HL-60 (cell line): ENCODE measurements at regions not wholly inside any gene's neighbourhood (a gene's known extent, or its start where the extent isn't known, plus 50 kb on each side); places are given as distances from the start of the nearest gene placed in this dataset.

Experiments used
- DNase-seq, 2 experiments: peaks; one replicate each; pipeline ENCODE4 v3.0.0-alpha.2; 2010 to 2020; ENCODE audit warnings: low read depth in 1 of 2, low spot score in 1 of 2
- H3K27ac ChIP-seq: fragments of 250-450 bp; sonication (Bioruptor Pico); replicated peaks from 2 replicates; pipeline ENCODE4 v1.5.1; 2020; ENCODE audit warnings: mild to moderate bottlenecking, moderate library complexity
- H3K27me3 ChIP-seq: fragments of 250-450 bp; sonication (Bioruptor Pico); 2 replicates; pipeline ENCODE4 v1.5.1; 2021; ENCODE audit warnings: mild to moderate bottlenecking, moderate library complexity; ENCODE audit not compliant: insufficient read depth, poor library complexity, severe bottlenecking
- H3K4me3 ChIP-seq: replicated peaks from 2 replicates; pipeline ENCODE4 v1.5.1; 2011; ENCODE audit warnings: mild to moderate bottlenecking, control low read depth, low read length; ENCODE audit not compliant: insufficient read depth
- GABPA ChIP-seq: IDR thresholded peaks from 2 replicates; pipeline ENCODE4 v1.6.1; 2012; ENCODE audit warnings: low read depth
- POLR2AphosphoS5 ChIP-seq: IDR thresholded peaks from 2 replicates; pipeline ENCODE4 v1.6.1; 2012; ENCODE audit warnings: low read depth
- SPI1 ChIP-seq: IDR thresholded peaks from 2 replicates; pipeline ENCODE4 v1.6.1; 2012; ENCODE audit warnings: low read depth, mild to moderate bottlenecking, borderline replicate concordance
- TF ChIP-seq, protein P1 (sequence below): IDR thresholded peaks from 2 replicates; pipeline ENCODE4 v1.6.1; 2012; ENCODE audit warnings: low read depth; ENCODE audit not compliant: insufficient replicate concordance
- TF ChIP-seq, protein P2 (sequence below): IDR thresholded peaks from one replicate; pipeline ENCODE4 v1.5.1; 2011; ENCODE audit warnings: low read length, control low read depth, inconsistent platforms; ENCODE audit not compliant: insufficient read depth

GRCh38 chr13:39858794-39859193 lies 203.3 kb downstream of the COG6 start:
- H3K27ac ChIP-seq, result no peak overlapping the region
- TF ChIP-seq POLR2AphosphoS5 (no peak), GABPA (no peak), SPI1 (no peak)
- TF ChIP-seq, protein P1, sequence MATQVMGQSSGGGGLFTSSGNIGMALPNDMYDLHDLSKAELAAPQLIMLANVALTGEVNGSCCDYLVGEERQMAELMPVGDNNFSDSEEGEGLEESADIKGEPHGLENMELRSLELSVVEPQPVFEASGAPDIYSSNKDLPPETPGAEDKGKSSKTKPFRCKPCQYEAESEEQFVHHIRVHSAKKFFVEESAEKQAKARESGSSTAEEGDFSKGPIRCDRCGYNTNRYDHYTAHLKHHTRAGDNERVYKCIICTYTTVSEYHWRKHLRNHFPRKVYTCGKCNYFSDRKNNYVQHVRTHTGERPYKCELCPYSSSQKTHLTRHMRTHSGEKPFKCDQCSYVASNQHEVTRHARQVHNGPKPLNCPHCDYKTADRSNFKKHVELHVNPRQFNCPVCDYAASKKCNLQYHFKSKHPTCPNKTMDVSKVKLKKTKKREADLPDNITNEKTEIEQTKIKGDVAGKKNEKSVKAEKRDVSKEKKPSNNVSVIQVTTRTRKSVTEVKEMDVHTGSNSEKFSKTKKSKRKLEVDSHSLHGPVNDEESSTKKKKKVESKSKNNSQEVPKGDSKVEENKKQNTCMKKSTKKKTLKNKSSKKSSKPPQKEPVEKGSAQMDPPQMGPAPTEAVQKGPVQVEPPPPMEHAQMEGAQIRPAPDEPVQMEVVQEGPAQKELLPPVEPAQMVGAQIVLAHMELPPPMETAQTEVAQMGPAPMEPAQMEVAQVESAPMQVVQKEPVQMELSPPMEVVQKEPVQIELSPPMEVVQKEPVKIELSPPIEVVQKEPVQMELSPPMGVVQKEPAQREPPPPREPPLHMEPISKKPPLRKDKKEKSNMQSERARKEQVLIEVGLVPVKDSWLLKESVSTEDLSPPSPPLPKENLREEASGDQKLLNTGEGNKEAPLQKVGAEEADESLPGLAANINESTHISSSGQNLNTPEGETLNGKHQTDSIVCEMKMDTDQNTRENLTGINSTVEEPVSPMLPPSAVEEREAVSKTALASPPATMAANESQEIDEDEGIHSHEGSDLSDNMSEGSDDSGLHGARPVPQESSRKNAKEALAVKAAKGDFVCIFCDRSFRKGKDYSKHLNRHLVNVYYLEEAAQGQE, result no peak
- TF ChIP-seq, protein P2, sequence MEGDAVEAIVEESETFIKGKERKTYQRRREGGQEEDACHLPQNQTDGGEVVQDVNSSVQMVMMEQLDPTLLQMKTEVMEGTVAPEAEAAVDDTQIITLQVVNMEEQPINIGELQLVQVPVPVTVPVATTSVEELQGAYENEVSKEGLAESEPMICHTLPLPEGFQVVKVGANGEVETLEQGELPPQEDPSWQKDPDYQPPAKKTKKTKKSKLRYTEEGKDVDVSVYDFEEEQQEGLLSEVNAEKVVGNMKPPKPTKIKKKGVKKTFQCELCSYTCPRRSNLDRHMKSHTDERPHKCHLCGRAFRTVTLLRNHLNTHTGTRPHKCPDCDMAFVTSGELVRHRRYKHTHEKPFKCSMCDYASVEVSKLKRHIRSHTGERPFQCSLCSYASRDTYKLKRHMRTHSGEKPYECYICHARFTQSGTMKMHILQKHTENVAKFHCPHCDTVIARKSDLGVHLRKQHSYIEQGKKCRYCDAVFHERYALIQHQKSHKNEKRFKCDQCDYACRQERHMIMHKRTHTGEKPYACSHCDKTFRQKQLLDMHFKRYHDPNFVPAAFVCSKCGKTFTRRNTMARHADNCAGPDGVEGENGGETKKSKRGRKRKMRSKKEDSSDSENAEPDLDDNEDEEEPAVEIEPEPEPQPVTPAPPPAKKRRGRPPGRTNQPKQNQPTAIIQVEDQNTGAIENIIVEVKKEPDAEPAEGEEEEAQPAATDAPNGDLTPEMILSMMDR, result no peak
- no peak overlapping the region for H3K4me3 ChIP-seq
- no peak for DNase-seq
- H3K27me3 ChIP-seq, result peaks cover 2% of the 10 kb centered on the region

DNA sequence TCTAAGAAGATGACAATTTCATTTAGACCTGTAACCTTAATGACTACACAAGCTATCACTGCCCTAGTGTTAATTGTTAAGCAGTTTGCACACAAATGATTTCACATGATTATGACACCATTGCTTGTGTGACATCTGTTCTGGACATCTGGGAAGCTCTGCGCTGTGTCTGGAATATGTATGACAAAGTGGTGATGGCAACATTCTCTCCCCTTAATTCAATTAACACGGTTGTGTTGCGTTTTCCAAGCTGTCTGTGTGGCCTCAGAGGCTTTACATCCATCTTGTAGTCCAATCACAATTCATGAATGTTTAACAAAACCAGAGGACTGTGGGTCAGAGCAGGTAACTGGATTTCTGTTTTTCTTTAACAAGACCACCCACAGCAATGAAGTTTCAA lies 204.4 kb downstream of the COG6 start:
- Histone ChIP-seq H3K27ac (no peak overlapping the region), H3K27me3 (peaks cover 2% of the 10 kb centered on the region), H3K4me3 (no peak overlapping the region)
- DNase-seq, result no peak
- TF ChIP-seq, protein P1, result no peak
- no peak for TF ChIP-seq SPI1
- TF ChIP-seq POLR2AphosphoS5, result no peak
- no peak for TF ChIP-seq GABPA
- TF ChIP-seq, protein P2, result no peak

DNA sequence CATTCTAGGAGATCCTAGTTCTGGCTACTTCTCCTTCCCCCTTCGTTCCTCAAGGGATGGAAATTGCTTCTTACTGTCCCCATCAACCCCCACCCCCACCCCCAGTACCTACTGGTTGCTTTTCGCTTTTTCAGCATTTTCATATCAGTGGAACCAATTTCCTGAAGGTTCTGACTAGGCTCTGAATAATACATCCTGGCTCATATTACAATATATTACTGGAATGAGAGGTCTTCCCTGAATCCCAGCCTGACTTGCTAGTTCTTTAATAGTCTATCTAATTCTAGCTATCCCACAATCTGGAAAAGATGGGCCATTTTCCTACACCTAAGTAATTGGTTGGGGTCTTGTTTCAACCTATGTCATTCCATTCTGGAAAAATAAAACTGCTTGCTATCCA lies 207.4 kb downstream of the COG6 start:
- Histone ChIP-seq H3K27ac (no peak overlapping the region), H3K27me3 (peaks cover 5% of the 10 kb centered on the region), H3K4me3 (no peak overlapping the region)
- TF ChIP-seq SPI1, result no peak
- TF ChIP-seq, protein P2, result no peak
- no peak for TF ChIP-seq GABPA
- no peak for TF ChIP-seq POLR2AphosphoS5
- TF ChIP-seq, protein P1, result no peak
- DNase-seq, result no peak
